ENCODE measurements at regions not wholly inside any gene's neighbourhood (a gene's known extent, or its start where the extent isn't known, plus 50 kb on each side); places are given as distances from the start of the nearest gene placed in this dataset.

DNA sequence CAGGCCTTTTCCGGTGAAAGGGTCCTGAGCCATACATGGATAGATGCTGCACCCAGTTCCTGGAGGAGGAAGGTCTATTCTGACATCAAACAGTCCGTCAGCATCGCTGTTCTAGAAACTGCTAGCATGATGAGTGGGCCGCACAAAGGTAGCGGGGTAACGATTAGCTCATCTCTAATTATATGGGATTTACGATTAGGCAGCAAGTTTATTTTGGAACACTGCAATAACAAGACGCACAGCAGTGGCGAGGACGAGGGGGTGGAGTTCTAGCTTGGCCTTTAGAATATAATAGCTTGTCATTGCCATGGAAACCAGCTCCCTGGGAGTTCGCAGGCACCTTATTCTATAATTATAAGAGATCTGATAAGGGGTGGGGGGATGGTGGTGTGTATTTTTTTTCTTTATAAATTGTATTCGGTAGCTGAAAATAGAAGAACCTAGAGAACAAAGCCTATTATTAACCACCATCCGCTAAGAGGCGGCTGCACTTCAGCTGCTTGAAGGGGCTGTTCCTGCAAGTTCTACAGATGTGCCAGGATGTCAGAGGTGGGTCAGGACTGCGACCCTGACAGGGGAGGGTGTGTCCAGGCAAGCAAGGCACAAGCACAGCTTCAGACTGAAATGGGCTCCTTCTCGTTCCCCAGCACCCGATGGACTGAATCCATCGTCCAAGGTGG, 311.0 kb downstream of the AGTPBP1 start:
- intact Hi-C loops (cut with micrococcal nuclease), result no loop called here

DNA sequence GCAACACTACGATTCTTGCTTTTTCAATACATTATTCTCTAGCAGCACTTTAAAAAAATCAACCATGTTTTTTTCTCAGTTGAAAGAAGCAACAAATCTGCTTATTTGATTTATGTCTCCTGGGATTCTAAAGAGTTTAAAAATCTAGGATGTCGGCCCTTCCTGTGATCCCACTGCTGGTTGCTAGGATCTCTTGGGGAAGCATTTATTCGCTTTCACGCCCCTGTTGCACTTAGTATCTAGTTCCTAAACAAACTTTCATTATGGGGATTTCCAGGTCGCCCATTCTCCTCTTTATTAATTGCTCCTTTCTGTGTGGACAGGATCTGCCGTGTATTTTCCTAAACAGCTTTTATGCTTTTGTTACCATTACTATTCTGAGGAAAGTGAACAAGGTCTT, 313.5 kb downstream of the AGTPBP1 start:
- intact Hi-C loops (cut with micrococcal nuclease), result loop anchor here (5.0 to 10.0 kb wide), 2 partner anchors 184 to 733 kb away; no protein-coding TSS in a partner anchor

DNA sequence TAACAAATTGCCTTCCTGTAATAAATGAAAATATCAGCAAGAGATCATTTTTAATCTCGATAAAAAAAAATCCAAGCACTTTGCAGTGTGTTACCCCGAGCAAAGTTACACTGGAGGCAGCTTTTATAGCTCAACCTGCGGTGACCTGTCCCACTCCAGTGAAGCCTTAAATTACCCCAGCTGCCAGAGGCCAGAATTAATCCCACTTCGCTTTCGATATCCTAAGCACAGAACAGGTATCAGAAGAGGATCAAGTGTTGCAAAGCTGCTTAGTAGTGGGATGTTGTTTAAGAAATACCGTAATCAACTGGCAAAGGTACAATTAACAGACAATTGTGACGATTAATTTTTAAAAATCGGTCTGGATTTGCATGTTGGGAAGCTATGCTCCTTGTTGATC, 314.0 kb downstream of the AGTPBP1 start:
- intact Hi-C loops (cut with micrococcal nuclease), result loop anchor here (5.0 to 10.0 kb wide), 2 partner anchors 185 to 733 kb away; no protein-coding TSS in a partner anchor

GRCh38 chr9:85425153-85425611, 316.6 kb downstream of the AGTPBP1 start:
- intact Hi-C loops (cut with micrococcal nuclease), result loop anchor here (5.0 to 10.0 kb wide), 2 partner anchors 187 to 730 kb away; no protein-coding TSS in a partner anchor

GRCh38 chr9:85423422-85423821, 318.3 kb downstream of the AGTPBP1 start:
- intact Hi-C loops (cut with micrococcal nuclease), result loop anchor here (10.0 kb wide), 1 partner anchor 729 kb away; no protein-coding TSS in a partner anchor

- intact Hi-C loops (cut with micrococcal nuclease), result loop anchor here (10.0 kb wide), 1 partner anchor 727 kb away; no protein-coding TSS in a partner anchor
Measured at GRCh38 chr9:85421641-85422040, 320.1 kb downstream of the AGTPBP1 start.

GRCh38 chr9:85420750-85421149, 321.0 kb downstream of the AGTPBP1 start:
- intact Hi-C loops (cut with micrococcal nuclease), result loop anchor here (10.0 kb wide), 1 partner anchor 726 kb away; no protein-coding TSS in a partner anchor

DNA sequence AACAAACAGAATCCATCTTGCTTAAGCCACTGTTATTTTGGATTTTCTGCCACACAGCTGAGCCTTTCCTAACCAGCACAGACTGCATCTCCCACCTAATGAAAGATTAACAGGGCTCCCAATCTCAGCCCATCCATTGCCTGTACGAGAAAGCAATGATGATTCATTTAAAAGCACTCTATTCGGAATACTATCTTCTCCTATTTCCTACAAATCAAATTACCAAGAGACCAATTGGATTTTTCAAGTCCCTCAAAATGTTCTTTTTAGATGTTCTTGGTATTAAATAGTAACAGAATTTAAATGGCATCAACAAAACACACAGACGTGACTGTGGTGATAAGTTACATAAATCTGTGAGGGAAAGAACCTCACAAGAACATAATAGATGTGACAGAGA, 324.1 kb downstream of the AGTPBP1 start:
- intact Hi-C loops (cut with micrococcal nuclease), result no loop called here

DNA sequence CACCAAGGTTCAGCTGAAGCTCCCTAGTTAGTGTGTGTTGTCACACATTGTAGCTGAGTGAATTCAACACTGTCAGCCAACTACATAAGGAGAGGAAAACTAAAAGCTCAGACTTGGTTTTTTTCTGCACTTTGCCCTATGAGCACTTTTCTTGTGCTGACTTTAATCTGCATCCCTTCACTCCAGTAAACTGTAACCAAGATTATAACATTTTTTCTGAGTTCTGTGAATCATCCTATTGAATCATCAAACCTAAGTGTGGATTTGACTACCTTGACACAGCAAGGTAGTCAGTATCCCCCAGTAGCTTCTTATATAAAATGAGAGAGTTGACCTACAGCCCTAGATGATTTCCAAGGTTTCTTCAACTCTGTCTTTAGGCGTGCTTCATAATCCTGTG, 325.0 kb downstream of the AGTPBP1 start:
- intact Hi-C loops (cut with micrococcal nuclease), result no loop called here

DNA sequence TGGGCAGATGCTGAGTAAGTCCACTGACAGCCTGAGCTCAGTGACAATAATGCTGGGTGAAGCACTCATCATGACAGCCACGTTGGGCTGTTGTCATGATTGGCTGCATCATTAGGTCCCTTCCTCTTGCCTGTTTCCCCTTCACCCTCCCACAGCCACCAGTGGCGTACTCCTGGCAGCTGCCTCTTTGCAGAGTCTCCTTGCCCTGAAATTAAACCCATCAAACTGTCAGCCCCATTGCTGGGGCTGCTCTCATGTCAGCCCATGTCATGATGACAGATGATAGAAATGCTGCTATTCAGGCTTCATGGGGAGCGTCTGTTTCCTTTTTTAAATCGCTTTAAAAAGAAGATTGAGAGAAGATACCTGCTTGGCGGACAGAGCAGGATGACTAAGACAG, 327.4 kb downstream of the AGTPBP1 start:
- intact Hi-C loops (cut with micrococcal nuclease), result no loop called here

DNA sequence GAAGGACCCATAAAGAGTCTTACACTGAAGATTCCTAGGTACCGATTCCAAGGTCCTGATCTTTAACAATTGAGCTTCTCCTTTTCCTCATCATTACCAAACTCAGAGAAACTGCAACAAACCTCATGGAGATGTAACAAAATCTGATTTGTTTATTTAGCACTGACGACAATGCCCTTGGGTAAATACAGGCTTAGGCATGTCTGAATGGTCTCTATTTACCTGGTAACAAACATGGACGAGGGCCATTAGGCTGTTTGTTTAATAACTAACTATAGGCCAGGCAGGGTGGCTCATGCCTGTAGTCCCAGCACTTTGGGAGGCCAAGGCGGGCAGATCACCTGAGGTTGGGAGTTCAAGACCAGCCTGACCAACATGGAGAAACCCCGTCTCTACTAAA, 333.3 kb downstream of the AGTPBP1 start:
- intact Hi-C loops (cut with micrococcal nuclease), result no loop called here

DNA sequence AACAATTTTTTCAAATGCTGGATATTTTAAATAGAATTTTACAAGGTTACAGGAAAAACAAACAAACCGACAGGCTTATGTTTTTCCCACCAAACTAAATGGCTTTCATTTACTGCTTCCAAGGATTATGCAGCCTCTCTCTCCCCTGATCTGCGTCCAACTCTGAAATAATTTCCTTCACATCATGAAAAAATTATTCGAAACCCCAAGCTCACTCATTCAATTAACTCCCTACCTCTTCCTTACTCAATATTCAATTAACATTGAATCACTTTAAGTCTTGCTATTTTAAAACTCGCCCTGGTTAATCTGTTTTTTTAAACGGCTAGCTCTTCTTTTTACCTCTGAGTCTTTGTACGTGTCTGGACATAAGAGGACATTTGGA, 336.2 kb downstream of the AGTPBP1 start:
- intact Hi-C loops (cut with micrococcal nuclease), result no loop called here

GRCh38 chr9:85404911-85405565, 336.7 kb downstream of the AGTPBP1 start:
- intact Hi-C loops (cut with micrococcal nuclease), result no loop called here

- intact Hi-C loops (cut with micrococcal nuclease), result no loop called here
Measured at GRCh38 chr9:85402551-85402950, 339.2 kb downstream of the AGTPBP1 start.

DNA sequence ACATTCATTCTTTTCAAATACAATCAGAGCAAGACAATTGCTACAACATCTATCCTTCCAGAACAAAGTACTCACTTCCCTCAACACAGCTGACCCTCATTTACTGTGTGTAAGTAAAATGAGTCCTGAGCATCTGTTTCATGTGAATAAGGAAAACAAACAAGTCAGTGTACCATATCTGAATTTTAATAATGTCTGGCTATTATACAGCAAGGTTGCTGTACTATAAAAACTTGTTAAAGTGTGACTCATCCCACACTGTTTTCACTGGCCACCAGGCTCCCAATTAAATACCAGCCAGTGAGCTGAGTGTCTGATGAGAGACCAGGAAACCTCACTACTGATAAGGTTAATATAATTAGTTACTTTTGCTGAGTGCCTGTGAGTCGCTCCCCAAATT, 339.8 kb downstream of the AGTPBP1 start:
- intact Hi-C loops (cut with micrococcal nuclease), result no loop called here

- intact Hi-C loops (cut with micrococcal nuclease), result no loop called here
Measured at GRCh38 chr9:85397005-85397404, 344.7 kb downstream of the AGTPBP1 start.

GRCh38 chr9:85392260-85392659, 349.5 kb downstream of the AGTPBP1 start:
- intact Hi-C loops (cut with micrococcal nuclease), result no loop called here

DNA sequence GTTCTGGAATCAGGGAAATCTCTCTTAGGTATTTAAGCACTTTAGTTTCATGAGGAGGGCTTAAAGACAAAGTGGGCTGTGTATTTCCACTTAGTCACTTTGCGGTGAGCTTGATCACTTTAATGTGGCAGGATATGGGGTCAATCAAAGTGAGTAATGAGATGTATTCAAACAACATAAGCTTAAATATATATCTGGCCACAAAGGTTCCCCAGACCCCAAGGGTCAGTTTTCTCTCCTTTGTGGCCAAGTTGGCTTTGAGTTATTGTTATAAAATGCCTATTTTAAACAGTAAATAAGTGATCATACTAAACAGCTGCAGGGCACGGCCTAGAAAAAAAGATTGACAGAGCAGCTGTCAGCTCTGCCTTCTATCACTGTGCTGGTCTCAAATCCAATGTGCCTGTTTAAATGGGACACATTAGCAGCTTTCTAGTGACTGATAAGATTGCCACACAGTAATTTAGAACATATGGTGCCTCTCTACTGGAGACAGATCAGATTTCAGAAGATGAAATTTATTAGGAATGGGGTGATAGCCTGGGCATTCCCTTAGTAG, 363.9 kb downstream of the AGTPBP1 start:
- intact Hi-C loops (cut with micrococcal nuclease), result no loop called here

DNA sequence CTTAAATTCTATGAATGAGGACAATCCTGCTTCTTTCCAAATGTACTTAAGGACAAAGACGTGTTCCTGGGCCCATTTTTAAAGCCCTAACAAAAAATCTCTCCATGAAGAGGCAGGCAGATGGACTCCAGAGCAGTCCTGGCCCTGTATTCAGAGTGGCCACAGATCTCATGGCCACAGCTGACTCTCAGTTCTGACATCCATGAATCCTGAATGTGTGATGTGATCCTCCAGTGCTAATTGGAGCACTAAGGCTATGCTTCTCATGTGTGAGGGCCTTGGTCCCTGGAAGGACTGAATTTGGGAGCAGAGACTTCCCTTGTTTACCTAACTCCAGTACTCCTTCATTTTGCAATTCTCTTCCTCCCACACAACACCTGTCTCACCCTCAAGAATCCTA, 373.0 kb downstream of the AGTPBP1 start:
- intact Hi-C loops (cut with micrococcal nuclease), result no loop called here

GRCh38 chr9:85359161-85359560, 382.6 kb downstream of the AGTPBP1 start:
- intact Hi-C loops (cut with micrococcal nuclease), result no loop called here

DNA sequence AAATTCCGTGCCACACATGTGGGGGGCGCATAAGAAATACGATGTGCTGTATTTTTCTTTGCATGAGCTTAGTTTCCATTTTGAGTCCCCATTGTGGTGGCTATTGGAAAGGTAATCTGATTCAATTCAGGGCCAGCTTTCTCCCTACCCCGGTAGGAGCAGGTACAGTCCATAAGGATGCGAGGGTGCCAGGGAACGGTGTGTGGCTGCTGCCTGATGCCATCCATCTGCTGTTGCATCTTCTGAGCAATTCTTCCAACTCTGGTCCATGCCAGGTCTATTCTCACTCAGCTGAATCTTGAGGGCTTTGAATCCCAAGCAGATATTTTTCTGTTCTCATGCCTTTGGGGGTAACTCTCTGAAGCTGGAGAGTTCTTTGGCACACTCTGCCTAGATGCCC, 392.7 kb downstream of the AGTPBP1 start:
- intact Hi-C loops (cut with micrococcal nuclease), result no loop called here

GRCh38 chr9:85347541-85347940, 394.2 kb downstream of the AGTPBP1 start:
- intact Hi-C loops (cut with micrococcal nuclease), result no loop called here

All from T-helper 2 cell treated with Interferon-gamma antibody and Interleukin-4, amounts not matched to agents 100 ng/mL and 5 ng/mL, for 36 hours (primary cell).